ENCODE measurements at regions not wholly inside any gene's neighbourhood (a gene's known extent, or its start where the extent isn't known, plus 50 kb on each side); places are given as distances from the start of the nearest gene placed in this dataset.

DNA sequence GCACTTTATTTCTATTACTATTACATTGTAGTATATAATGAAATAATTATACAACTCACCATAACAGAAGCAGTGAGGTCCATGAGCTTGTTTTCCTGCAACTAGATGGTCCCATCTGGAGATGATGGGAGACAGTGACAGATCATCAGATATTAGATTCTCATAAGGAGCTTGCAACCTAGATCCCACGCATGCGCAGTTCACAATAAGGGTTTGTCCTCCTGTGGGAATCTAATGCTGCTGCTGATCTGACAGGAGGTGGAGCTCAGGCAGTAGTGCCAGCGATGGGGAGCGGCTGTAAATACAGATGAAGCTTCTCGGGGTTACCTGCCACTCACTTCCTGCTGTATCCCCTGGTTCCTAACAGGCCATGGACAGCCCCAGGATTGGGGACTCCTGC is 139.5 kb upstream of the TCF21 start:
- Histone ChIP-seq H3K9me3 (ENCODE audit: low read length) (no peaks in the 10 kb centered on the region), H3K36me3 (replicated peaks in 1 of 2; ENCODE audit: control insufficient read depth in 1 of 2, insufficient read depth in 2 of 2, low read length in 2 of 2) (no peaks in the 10 kb centered on the region), H3K27ac (ENCODE audit: extremely low read length, insufficient read depth, low read length) (no peak overlapping the region), H3K9ac (ENCODE audit: insufficient read depth, low read depth, low read length) (no peak overlapping the region), H3K4me3 (replicated peaks in 1 of 3; ENCODE audit: insufficient read depth in 1 of 3, low read depth in 2 of 3, low read length in 3 of 3) (no peak overlapping the region), H3K79me2 (ENCODE audit: insufficient read depth, low read length) (no peaks in the 10 kb centered on the region), H3K27me3 (ENCODE audit: control insufficient read depth in 1 of 2, insufficient read depth in 2 of 2, low read length in 2 of 2) (no peaks in the 10 kb centered on the region), H4K20me1 (ENCODE audit: insufficient read depth, low read length) (no peaks in the 10 kb centered on the region), H3K4me2 (ENCODE audit: low read depth, low read length) (no peak overlapping the region), H3K4me1 (ENCODE audit: insufficient read depth, low read length) (no peaks in the 10 kb centered on the region), H2AFZ (ENCODE audit: low read length) (no peak overlapping the region)
- ChIA-PET CTCF (ENCODE audit: low intra/inter-chr PET ratio, low total read pairs) (no interaction called here), POLR2A (no interaction called here)
- intact Hi-C loops (cut with micrococcal nuclease; ENCODE audit: unreplicated experiment) (no loop called here), in situ Hi-C loops (cut with HindIII; ENCODE audit: extremely low pct_ligation_motif_present, low pct_unique_long_range_greater_than_20kb) (no loop called here)
- no peak for FAIRE-seq
- no TSS peak for BruUV-seq (replicated peaks)
- no peak for ATAC-seq
- TF ChIP-seq CEBPG (CRISPR knock-in tag; IDR thresholded peaks at IDR 0.05) (no peak), RCOR2 (CRISPR knock-in tag; IDR thresholded peaks at IDR 0.05) (no peak), ZNF124 (CRISPR knock-in tag; IDR thresholded peaks at IDR 0.05) (no peak), SKI (IDR thresholded peaks at IDR 0.05; ENCODE audit: partially characterized antibody) (no peak), KAT2B (IDR thresholded peaks at IDR 0.05; ENCODE audit: borderline replicate concordance, low read depth, low read length) (no peak), ZNF572 (CRISPR knock-in tag; IDR thresholded peaks at IDR 0.05) (no peak), TRIM22 (IDR thresholded peaks at IDR 0.05) (no peak), CREM (IDR thresholded peaks at IDR 0.05) (no peak), CREM (CRISPR knock-in tag; IDR thresholded peaks at IDR 0.05) (no peak)
- TF ChIP-seq, protein P1, sequence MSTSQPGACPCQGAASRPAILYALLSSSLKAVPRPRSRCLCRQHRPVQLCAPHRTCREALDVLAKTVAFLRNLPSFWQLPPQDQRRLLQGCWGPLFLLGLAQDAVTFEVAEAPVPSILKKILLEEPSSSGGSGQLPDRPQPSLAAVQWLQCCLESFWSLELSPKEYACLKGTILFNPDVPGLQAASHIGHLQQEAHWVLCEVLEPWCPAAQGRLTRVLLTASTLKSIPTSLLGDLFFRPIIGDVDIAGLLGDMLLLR (CRISPR knock-in tag; IDR thresholded peaks at IDR 0.05): no peak
- 14% methylated on average over 5 of the region's 5 CpGs for WGBS (ENCODE audit: low lambda C conversion rate)
- DNase-seq (ENCODE audit: low spot score): no peak

DNA sequence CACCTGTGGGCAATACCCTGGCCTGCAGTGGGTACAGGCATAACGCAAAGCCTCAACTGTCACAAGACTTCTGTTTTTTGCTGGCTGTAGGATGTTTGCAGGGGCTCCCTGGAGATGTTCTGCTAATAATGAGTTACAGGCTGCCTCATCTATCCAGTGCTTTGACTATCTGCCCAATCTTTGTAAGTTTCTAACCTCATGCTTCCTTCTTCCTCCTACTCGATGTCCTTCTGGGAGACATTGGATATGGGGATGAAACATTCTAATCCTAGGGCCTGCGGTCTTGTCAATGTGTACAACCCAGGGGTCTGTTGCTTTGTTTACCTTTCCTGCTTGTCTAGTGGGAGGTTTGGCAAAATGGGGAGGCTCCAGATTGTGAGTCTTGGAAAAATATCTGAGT is 136.8 kb upstream of the TCF21 start:
- Histone ChIP-seq H3K9me3 (ENCODE audit: low read length) (no peaks in the 10 kb centered on the region), H4K20me1 (ENCODE audit: insufficient read depth, low read length) (no peaks in the 10 kb centered on the region), H3K79me2 (ENCODE audit: insufficient read depth, low read length) (no peaks in the 10 kb centered on the region), H3K36me3 (replicated peaks in 1 of 2; ENCODE audit: control insufficient read depth in 1 of 2, insufficient read depth in 2 of 2, low read length in 2 of 2) (no peaks in the 10 kb centered on the region), H3K9ac (ENCODE audit: insufficient read depth, low read depth, low read length) (no peak overlapping the region), H3K27me3 (ENCODE audit: control insufficient read depth in 1 of 2, insufficient read depth in 2 of 2, low read length in 2 of 2) (no peaks in the 10 kb centered on the region), H3K27ac (ENCODE audit: extremely low read length, insufficient read depth, low read length) (no peak overlapping the region), H3K4me1 (ENCODE audit: insufficient read depth, low read length) (no peaks in the 10 kb centered on the region), H2AFZ (ENCODE audit: low read length) (no peak overlapping the region), H3K4me3 (replicated peaks in 1 of 3; ENCODE audit: insufficient read depth in 1 of 3, low read depth in 2 of 3, low read length in 3 of 3) (no peak overlapping the region), H3K4me2 (ENCODE audit: low read depth, low read length) (no peak overlapping the region)
- ATAC-seq: no peak
- no peak for DNase-seq (ENCODE audit: low spot score)
- ChIA-PET CTCF (ENCODE audit: low intra/inter-chr PET ratio, low total read pairs) (no interaction called here), POLR2A (no interaction called here)
- WGBS (ENCODE audit: low lambda C conversion rate): 23% methylated on average over 3 of the region's 3 CpGs
- in situ Hi-C loops (cut with HindIII; ENCODE audit: extremely low pct_ligation_motif_present, low pct_unique_long_range_greater_than_20kb): no loop called here
- FAIRE-seq: no peak
- intact Hi-C loops (cut with micrococcal nuclease; ENCODE audit: unreplicated experiment): no loop called here
- BruUV-seq (replicated peaks): no TSS peak
- TF ChIP-seq YEATS4 (CRISPR knock-in tag; IDR thresholded peaks at IDR 0.05; ENCODE audit: borderline replicate concordance) (no peak), NFIB (CRISPR knock-in tag; IDR thresholded peaks at IDR 0.05; ENCODE audit: borderline replicate concordance) (no peak), ZNF841 (CRISPR knock-in tag; IDR thresholded peaks at IDR 0.05; ENCODE audit: borderline replicate concordance) (no peak), ZNF232 (CRISPR knock-in tag; IDR thresholded peaks at IDR 0.05; ENCODE audit: borderline replicate concordance) (no peak), TSC22D2 (CRISPR knock-in tag; IDR thresholded peaks at IDR 0.05; ENCODE audit: borderline replicate concordance) (no peak), POGK (CRISPR knock-in tag; conservative IDR thresholded peaks at IDR 0.05) (no peak), SMARCC2 (IDR thresholded peaks at IDR 0.05) (no peak), KLF12 (CRISPR knock-in tag; IDR thresholded peaks at IDR 0.05; ENCODE audit: borderline replicate concordance) (no peak)
- TF ChIP-seq, protein P2, sequence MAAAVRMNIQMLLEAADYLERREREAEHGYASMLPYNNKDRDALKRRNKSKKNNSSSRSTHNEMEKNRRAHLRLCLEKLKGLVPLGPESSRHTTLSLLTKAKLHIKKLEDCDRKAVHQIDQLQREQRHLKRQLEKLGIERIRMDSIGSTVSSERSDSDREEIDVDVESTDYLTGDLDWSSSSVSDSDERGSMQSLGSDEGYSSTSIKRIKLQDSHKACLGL (CRISPR knock-in tag; IDR thresholded peaks at IDR 0.05): no peak
